SK-N-SH treated with all-trans-retinoic acid at 6 μM for 48 hours (cell line): ENCODE measurements at regions not wholly inside any gene's neighbourhood (a gene's known extent, or its start where the extent isn't known, plus 50 kb on each side); places are given as distances from the start of the nearest gene placed in this dataset.

Source experiments
- CREB5 ChIP-seq: fragments of 250-450 bp; sonication (Bioruptor Pico); IDR thresholded peaks from 2 replicates; pipeline ENCODE4 v1.5.1; 2020; ENCODE audit warnings: low read depth, mild to moderate bottlenecking, moderate library complexity
- GLIS3 ChIP-seq: fragments of 250-450 bp; sonication (Bioruptor Pico); IDR thresholded peaks from 2 replicates; pipeline ENCODE4 v1.5.0; 2020; ENCODE audit warnings: mild to moderate bottlenecking, moderate library complexity
- PATZ1 ChIP-seq: fragments of 250-450 bp; sonication (Bioruptor Pico); IDR thresholded peaks from 2 replicates; pipeline ENCODE4 v1.8.0; 2020; ENCODE audit warnings: mild to moderate bottlenecking, moderate library complexity, borderline replicate concordance
- RARB ChIP-seq: fragments of 250-450 bp; sonication (Bioruptor Pico); IDR thresholded peaks from 2 replicates; pipeline ENCODE4 v1.8.0; 2021; ENCODE audit warnings: mild to moderate bottlenecking, moderate library complexity
- TCF4 ChIP-seq: fragments of 250-450 bp; sonication (Bioruptor Pico); IDR thresholded peaks from 2 replicates; pipeline ENCODE4 v1.8.0; 2021; ENCODE audit warnings: mild to moderate bottlenecking, moderate library complexity, borderline replicate concordance
- TOX ChIP-seq: fragments of 250-450 bp; sonication (Bioruptor Pico); IDR thresholded peaks from 2 replicates; pipeline ENCODE4 v1.8.0; 2021; ENCODE audit warnings: mild to moderate bottlenecking, moderate library complexity, borderline replicate concordance
- ZFP3 ChIP-seq: fragments of 250-450 bp; sonication (Bioruptor Pico); IDR thresholded peaks from 2 replicates; pipeline ENCODE4 v1.5.0; 2020; ENCODE audit warnings: mild to moderate bottlenecking, moderate library complexity
- ZFP30 ChIP-seq: fragments of 450-650 bp; formaldehyde crosslinking; IDR thresholded peaks from 2 replicates; pipeline ENCODE4 v1.5.0; 2022; ENCODE audit warnings: mild to moderate bottlenecking, moderate library complexity

- TF ChIP-seq PATZ1 (CRISPR knock-in tag) (no peak), GLIS3 (CRISPR knock-in tag) (no peak), CREB5 (CRISPR knock-in tag) (no peak), TCF4 (CRISPR knock-in tag) (no peak), TOX (CRISPR knock-in tag) (no peak), RARB (CRISPR knock-in tag) (no peak), ZFP3 (CRISPR knock-in tag) (no peak), ZFP30 (CRISPR knock-in tag) (no peak)
Measured at GRCh38 chr9:84556556-84556955, 113.0 kb upstream of the NTRK2 start.
